GM18951 (cell line): ENCODE measurements at regions not wholly inside any gene's neighbourhood (a gene's known extent, or its start where the extent isn't known, plus 50 kb on each side); places are given as distances from the start of the nearest gene placed in this dataset.

Experiments
- POLR2A ChIP-seq: IDR thresholded peaks from 4 replicates; pipeline ENCODE4 v1.6.1; 2011; ENCODE audit warnings: mild to moderate bottlenecking; ENCODE audit not compliant: insufficient read length, insufficient read depth; ENCODE audit errors: extremely low read depth
- in situ Hi-C: fragments of 300-500 bp; cut with MboI; formaldehyde crosslinking; loops from one replicate; pipeline ENCODE4 v1.12.0; 2022; ENCODE audit warnings: low sequenced_read_pairs, mixed read lengths, inconsistent platforms; ENCODE audit not compliant: unreplicated experiment

DNA sequence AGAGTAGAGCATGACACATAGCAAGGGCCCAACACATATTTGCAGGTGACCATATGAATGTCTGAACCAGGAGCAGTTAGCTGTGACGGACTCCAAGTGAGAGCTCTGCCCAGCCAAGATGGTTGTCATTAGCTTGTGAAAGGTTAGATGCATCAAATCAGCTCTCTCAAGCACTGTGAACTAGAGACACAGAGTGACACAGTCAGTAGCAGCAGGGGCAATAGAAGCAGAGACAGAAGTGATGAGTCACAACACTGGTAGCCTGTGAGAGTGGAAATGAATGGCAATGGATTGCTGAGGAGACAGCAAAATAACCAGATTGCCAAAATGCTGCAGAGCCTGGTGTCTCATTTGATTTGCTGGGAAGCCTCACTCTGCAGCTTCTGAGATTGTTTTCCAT, 558.9 kb downstream of the PKHD1 start:
- no peak for TF ChIP-seq POLR2A
- in situ Hi-C loops, result loop anchor here (25.0 kb wide), 1 partner anchor 716 kb away; the partner anchor contains the start of gene TFAP2B

DNA sequence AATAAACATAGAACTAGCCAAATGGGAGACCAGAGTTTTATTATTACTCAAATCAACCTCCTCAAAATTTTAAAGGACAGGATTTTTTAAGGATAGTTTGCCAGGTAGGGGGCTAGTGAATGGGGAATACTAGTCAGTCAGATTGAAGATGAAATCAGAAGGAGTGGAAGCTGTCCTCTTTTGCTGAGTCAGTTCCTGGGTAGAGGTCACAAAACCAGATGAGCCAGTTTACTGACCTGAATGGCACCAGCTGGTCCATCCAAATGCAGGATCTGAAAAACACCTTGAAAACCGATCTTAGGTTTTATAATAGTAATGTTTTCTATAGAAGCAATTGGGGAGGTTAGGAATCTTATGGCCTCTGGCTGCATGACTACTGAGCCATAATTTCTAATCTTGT, 558.2 kb downstream of the PKHD1 start:
- TF ChIP-seq POLR2A, result no peak
- in situ Hi-C loops, result loop anchor here (25.0 kb wide), 1 partner anchor 717 kb away; the partner anchor contains the start of gene TFAP2B

DNA sequence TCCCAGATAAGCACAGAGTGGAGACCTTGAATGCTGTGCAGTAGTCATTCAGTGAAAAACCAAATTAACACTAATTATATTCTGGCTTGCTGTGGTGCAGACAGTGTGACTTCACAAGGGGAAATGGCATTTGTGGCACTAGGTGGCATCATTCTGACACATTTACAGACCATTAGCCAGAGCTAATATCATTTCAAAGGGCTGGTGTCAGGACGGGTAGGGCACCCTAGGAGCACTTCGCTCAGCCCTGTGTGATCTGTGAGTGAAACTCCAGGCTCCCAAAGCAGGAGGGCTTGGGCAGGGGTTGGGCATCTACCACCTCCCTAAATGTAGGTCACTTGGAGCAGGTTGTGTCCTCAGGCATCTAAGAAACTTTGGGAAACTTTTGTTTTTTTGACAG, 555.8 kb downstream of the PKHD1 start:
- no peak for TF ChIP-seq POLR2A
- in situ Hi-C loops, result loop anchor here (25.0 kb wide), 1 partner anchor 719 kb away; the partner anchor contains the start of gene TFAP2B

DNA sequence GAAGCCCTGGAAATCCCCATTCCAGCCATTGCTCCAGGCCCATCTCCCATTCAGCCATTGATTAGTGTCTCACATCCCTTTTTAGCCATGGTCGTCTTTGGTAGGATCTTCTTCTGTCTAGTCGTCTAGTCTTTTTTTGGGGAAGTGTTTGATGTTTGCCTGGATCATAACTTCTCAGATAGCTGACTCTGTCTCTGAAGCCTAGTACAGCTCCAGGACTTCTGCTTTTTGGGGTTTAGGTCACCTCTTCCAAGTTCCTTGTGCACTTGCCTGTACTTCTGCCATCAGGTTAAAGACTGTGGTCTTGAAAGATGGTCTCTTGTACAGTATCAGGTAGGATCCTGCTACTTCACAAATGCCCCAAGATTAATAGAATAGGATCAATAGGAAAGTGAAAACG, 553.5 kb downstream of the PKHD1 start:
- in situ Hi-C loops, result loop anchor here (25.0 kb wide), 1 partner anchor 722 kb away; the partner anchor contains the start of gene TFAP2B
- no peak for TF ChIP-seq POLR2A

DNA sequence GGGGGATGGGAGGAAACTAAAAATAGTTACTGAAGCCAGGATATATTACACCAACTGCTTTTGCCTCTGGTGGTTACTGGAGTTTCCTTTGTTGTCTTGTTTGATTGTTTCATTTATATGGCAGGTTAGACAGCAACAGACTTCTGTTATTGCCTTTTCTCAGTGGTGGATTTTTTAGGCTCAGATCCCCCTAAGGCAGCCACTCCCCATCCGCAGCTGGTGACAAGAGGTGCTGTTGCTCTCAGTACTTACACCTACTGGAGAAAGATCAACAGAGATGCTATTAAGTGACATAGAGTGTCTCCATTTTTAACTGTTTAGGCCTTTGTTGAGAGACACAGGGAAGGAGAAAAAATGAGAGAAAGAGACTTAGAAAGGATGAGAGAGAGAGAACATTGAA, 552.1 kb downstream of the PKHD1 start:
- no peak for TF ChIP-seq POLR2A

DNA sequence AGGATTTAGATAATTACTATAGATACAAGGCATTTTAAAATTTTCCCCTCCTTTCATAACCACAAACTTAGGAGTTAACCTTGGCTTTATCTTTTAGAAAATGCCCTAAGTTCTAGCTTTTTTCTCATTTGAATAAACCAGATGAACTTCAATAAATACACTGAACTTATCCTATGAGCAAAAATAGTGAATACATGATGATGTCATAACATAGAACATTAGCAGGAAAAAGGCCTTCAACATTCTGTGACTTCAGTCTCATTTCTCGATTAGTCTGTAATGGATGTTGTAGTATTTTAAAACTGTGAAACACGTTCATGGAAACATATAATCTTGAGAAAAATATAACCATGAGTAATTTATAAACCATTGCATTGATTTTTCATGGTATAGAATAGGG, 550.7 kb downstream of the PKHD1 start:
- no peak for TF ChIP-seq POLR2A
- in situ Hi-C loops, result loop anchor here (25.0 kb wide), 1 partner anchor 724 kb away; the partner anchor contains the start of gene TFAP2B

More for the DNA sequence above, 552.1 kb downstream of the PKHD1 start:
- in situ Hi-C loops, result loop anchor here (25.0 kb wide), 1 partner anchor 723 kb away; the partner anchor contains the start of gene TFAP2B

DNA sequence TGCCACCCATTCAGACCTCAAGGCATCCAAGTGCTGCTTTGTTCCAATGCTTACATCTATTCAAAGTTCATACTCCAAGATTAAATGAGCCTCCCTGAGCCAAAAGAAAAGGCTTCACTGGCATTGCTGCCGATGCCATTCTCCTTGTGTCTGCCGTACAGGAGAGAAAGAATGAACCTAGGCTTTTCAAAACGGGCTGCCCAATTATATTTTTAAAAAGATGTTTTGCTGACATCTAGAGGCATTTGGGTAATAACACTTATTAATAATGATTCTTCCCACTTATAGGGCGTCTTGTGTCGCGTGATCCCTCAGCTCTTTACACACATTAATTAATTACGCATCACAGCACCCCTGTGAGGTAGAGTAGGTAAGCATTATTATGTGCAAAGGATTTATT, 545.6 kb downstream of the PKHD1 start:
- in situ Hi-C loops, result loop anchor here (25.0 kb wide), 1 partner anchor 730 kb away; the partner anchor contains the start of gene TFAP2B
- TF ChIP-seq POLR2A, result no peak

DNA sequence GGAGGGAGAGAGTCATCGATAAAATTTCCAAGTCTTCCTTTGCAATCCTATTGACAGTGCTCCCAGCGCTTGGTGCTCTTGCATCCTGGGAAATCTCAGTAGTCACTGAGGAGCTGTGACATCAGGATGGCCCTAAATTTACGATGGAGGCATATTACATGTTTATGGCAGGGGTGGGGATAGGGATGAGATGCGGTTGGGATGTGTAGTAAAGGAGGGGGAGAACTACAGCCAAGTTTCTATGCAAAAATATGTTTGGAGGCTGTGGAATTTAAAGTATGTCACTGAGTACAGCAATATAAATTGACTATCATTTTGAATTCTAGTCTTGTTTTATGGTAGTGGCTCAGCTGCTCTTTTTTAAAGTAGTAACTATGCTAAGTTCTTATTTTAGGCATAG, 544.9 kb downstream of the PKHD1 start:
- TF ChIP-seq POLR2A, result no peak
- in situ Hi-C loops, result loop anchor here (25.0 kb wide), 1 partner anchor 730 kb away; the partner anchor contains the start of gene TFAP2B

DNA sequence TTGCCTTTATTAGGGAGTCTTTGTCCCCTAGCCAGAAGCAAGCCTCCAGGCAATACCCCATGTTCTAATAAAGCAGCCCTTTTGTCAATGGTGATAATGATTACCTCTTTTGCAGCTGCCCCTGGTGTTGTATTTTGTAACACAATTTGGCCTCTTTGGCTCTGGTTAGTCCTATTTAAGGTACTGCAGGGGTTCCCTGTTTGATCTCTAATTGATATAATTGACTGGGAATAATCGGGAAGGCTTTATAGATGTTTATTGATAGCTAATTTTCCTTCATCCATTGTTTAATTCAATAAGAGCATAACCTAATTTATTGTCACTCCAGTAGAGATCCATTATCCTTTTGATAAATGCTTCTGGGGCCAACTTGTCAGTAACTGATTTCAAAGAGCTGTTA, 537.2 kb downstream of the PKHD1 start:
- in situ Hi-C loops, result no loop called here
- no peak for TF ChIP-seq POLR2A

DNA sequence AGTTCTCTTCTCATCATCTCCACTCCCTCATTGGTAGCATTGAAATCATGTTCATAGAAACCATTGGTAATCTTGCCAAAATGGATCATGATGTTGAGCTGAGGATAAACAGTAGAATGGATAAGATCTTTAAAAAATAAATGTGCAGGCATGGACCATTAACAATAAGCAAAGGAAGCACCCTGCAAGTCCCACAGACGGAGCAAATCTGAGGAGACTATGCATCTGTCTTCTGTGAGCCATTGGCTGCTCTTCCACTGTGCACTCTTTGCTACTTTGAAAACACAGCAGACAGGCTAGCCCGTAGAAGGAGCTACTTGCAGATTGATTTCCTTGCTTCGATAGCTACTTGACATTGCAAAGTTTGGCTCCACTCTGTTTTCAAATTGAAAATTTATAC, 535.0 kb downstream of the PKHD1 start:
- TF ChIP-seq POLR2A, result no peak
- in situ Hi-C loops, result no loop called here

DNA sequence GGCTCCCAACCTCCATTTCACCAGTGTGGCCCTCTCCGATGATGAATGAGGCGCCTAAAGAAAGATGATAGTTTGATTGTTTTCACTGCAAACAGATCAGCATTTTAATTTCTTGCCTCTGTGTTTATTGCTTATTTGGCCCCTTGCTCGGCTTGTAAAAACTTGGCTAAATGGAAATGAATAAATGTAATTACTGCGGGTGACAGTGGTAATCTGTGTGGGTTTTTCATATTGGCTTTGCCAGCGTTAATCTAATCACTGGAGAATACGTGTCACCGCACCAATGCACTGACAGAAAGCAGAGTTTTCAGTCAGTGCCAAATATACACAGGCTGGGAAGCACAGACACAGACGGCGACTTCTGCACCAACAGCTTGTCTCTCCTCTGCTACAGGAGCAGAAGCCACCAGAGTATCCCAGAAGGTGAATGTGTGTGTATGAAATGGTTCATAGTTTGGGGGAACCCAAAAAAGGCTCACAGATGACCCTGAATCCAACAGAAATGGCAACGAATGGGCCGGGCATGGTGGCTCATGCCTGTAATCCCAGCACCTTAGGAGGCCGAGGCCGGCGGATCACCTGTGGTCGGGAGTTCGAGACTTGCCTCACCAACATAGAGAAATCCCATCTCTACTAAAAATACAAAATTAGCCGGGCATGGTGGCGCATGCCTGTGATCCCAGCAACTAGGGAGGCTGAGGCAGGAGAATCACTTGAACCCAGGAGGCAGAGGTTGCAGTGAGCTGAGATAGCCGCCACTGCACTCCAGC, 534.0 kb downstream of the PKHD1 start:
- no peak for TF ChIP-seq POLR2A
- in situ Hi-C loops, result no loop called here

DNA sequence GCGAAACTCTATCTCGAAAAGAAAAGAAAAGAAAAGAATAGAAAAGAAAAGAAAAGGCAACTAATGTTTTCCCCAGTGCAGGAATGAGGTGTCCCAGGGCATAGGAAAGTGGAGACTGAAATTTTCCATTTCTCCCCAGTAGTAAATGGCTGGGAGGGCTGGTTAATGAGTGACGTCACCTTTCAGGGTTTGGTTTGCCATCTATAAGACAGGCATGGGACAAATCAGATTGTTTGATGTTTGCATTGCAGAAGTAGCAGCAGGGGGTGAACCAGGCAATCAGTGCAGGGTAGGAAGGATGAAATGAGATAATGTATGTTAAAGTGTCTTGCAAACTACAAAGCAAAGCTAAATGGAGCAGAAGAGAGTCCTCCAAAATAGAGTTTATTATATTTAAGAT, 533.4 kb downstream of the PKHD1 start:
- in situ Hi-C loops, result no loop called here
- TF ChIP-seq POLR2A, result no peak

DNA sequence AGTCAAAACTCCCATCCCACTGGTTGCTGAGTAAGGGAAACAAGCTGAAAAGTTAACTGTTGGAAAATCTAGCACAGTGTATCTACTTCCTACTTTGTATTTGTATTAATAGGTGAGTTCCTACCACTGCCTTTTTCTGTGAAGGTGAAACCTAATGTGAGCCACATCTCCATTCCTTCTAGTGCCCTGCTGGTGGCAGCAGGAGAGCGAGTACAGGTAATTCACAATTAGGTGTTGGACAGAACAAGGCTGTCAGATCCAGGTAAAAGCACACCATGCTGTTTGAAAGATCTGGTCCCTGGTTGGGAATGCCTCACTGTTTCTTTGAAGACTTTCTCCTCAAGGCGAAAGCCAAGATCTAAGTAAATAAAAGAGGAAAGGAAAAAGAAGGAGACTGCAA, 528.4 kb downstream of the PKHD1 start:
- in situ Hi-C loops, result no loop called here
- no peak for TF ChIP-seq POLR2A

DNA sequence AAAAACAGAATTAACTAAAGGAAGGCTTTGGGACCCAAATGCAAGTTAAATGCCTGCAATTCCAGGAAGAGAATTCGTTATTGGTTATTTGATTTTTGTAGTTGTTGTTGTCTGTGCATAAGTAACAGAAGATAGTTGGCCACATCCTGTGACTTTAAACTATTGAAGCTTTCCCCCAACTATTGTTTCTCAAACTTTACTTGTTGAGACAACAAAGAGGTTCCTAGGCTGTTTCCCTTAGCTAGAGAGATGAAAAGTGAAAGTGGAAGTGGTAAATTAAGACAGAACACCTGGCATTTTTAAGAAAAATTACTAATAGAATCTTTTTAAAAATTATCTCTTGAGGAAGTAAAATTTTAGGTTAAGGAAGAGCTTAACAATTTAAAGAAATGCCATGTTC, 525.2 kb downstream of the PKHD1 start:
- in situ Hi-C loops, result no loop called here
- no peak for TF ChIP-seq POLR2A
